8988T (cell line): ENCODE measurements at regions not wholly inside any gene's neighbourhood (a gene's known extent, or its start where the extent isn't known, plus 50 kb on each side); places are given as distances from the start of the nearest gene placed in this dataset.

ENCODE experiments used
- DNase-seq: peaks from one replicate; pipeline ENCODE4 v3.0.0; 2011

- no peak for DNase-seq
These were observed 55.1 kb downstream of the KIF4B start for GRCh38 chr5:155068616-155069100.

GRCh38 chr5:155069961-155070360 lies 56.4 kb downstream of the KIF4B start:
- no peak for DNase-seq

GRCh38 chr5:155070781-155071180 lies 57.2 kb downstream of the KIF4B start:
- DNase-seq = no peak

GRCh38 chr5:155076379-155076778 lies 62.8 kb downstream of the KIF4B start:
- DNase-seq = no peak

GRCh38 chr5:155079698-155080097 lies 66.1 kb downstream of the KIF4B start:
- no peak for DNase-seq

- DNase-seq = no peak
These were observed 67.2 kb downstream of the KIF4B start for GRCh38 chr5:155080721-155081120.

GRCh38 chr5:155081618-155082017 lies 68.1 kb downstream of the KIF4B start:
- DNase-seq = no peak

GRCh38 chr5:155082401-155082800 lies 68.8 kb downstream of the KIF4B start:
- peak; percentile 15 for DNase-seq

GRCh38 chr5:155085282-155085989 lies 71.9 kb downstream of the KIF4B start:
- no peak for DNase-seq

- DNase-seq = no peak
These were observed 73.5 kb downstream of the KIF4B start for GRCh38 chr5:155087036-155087435.

- DNase-seq = no peak
These were observed 75.3 kb downstream of the KIF4B start for GRCh38 chr5:155088811-155089210.

- no peak for DNase-seq
These were observed 76.1 kb downstream of the KIF4B start for GRCh38 chr5:155089643-155090042.

GRCh38 chr5:155091063-155091648 lies 77.6 kb downstream of the KIF4B start:
- no peak for DNase-seq

GRCh38 chr5:155091768-155092717 lies 78.5 kb downstream of the KIF4B start:
- DNase-seq = no peak

GRCh38 chr5:155094455-155094854 lies 80.9 kb downstream of the KIF4B start:
- no peak for DNase-seq

GRCh38 chr5:155097995-155098394 lies 84.4 kb downstream of the KIF4B start:
- no peak for DNase-seq

GRCh38 chr5:155098433-155098832 lies 84.9 kb downstream of the KIF4B start:
- DNase-seq = no peak

GRCh38 chr5:155101697-155102096 lies 88.1 kb downstream of the KIF4B start:
- DNase-seq = no peak

GRCh38 chr5:155103146-155103545 lies 89.6 kb downstream of the KIF4B start:
- no peak for DNase-seq

- no peak for DNase-seq
These were observed 90.9 kb downstream of the KIF4B start for GRCh38 chr5:155104441-155104840.

GRCh38 chr5:155106221-155106620 lies 92.7 kb downstream of the KIF4B start:
- no peak for DNase-seq

GRCh38 chr5:155113888-155114287 lies 100.3 kb downstream of the KIF4B start:
- no peak for DNase-seq

- DNase-seq = no peak
These were observed 101.1 kb downstream of the KIF4B start for GRCh38 chr5:155114655-155115054.
